Heart left ventricle (tissue), 13 donors: ENCODE measurements at regions not wholly inside any gene's neighbourhood (a gene's known extent, or its start where the extent isn't known, plus 50 kb on each side); places are given as distances from the start of the nearest gene placed in this dataset.

ENCODE experiments used
- POLR2A ChIP-seq, 2 donors: fragments of 450-650 bp; IDR thresholded peaks; one replicate each; pipeline ENCODE4 v1.6.1; 2017; ENCODE audit warnings: antibody characterized with exemption in 2 of 2, mild to moderate bottlenecking in 2 of 2, moderate library complexity in 2 of 2
- TF ChIP-seq, protein P1 (sequence below), 12 donors: fragments of 200-600 bp; sonication (generic) in 4 of 12; IDR thresholded peaks; one replicate each; pipeline versions ENCODE4 v1.5.0 to v1.8.0; 2018 to 2022; ENCODE audit warnings: antibody characterized with exemption in 12 of 12, mild to moderate bottlenecking in 5 of 12
- donor health status: ischemic (EF 13 %, LVEDD 7.1; RV severe dilation, severe dysfunction).
- donor health status: DM: no; HTN: yes; CAD: no.
- donor health status: DM: no; HTN: no; CAD: no.
- donor health status: ischemic (EF 25% LVEDD 6.9; RV normal size, moderate dysfunction).
- donor health status: ischemic (EF 25% LVEDD 5.7; RV mildly dilated, moderate dysfunction).
- donor health status: ischemic (EF 35%, LVEDD 5.7; RV mildly dilated, moderate dysfunction).
- donor health status: nonischemic (EF 11% LVEDD 7.7; RV severe dilation, severe dysfunction).
- donor health status: DM: yes; HTN: yes; CAD: no.
- donor health status: PGD.
- donor health status: ischemic (EF 29% LVEDD 5.4; RV normal size, mild dysfunction).
- donor health status: nonischemic (EF 23%, LVEDD 6.1; RV moderate dilation, normal function).

GRCh38 chr19:31957711-31958110 lies 387.7 kb upstream of the ZNF507 start:
- TF ChIP-seq, protein P1, sequence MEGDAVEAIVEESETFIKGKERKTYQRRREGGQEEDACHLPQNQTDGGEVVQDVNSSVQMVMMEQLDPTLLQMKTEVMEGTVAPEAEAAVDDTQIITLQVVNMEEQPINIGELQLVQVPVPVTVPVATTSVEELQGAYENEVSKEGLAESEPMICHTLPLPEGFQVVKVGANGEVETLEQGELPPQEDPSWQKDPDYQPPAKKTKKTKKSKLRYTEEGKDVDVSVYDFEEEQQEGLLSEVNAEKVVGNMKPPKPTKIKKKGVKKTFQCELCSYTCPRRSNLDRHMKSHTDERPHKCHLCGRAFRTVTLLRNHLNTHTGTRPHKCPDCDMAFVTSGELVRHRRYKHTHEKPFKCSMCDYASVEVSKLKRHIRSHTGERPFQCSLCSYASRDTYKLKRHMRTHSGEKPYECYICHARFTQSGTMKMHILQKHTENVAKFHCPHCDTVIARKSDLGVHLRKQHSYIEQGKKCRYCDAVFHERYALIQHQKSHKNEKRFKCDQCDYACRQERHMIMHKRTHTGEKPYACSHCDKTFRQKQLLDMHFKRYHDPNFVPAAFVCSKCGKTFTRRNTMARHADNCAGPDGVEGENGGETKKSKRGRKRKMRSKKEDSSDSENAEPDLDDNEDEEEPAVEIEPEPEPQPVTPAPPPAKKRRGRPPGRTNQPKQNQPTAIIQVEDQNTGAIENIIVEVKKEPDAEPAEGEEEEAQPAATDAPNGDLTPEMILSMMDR (IDR thresholded peaks at IDR 0.05): no peak
- TF ChIP-seq POLR2A (IDR thresholded peaks at IDR 0.05): no peak
